Choroid plexus epithelial cell (primary cell): ENCODE measurements at regions not wholly inside any gene's neighbourhood (a gene's known extent, or its start where the extent isn't known, plus 50 kb on each side); places are given as distances from the start of the nearest gene placed in this dataset.

Experiments used
- DNase-seq: peaks from one replicate; pipeline ENCODE4 v3.0.0-alpha.2; 2010; ENCODE audit warnings: low read depth
- H3K4me3 ChIP-seq: 2 replicates; pipeline ENCODE4 v1.5.1; 2011; ENCODE audit warnings: low read depth, mild to moderate bottlenecking, control low read depth, low read length, moderate library complexity
- TF ChIP-seq, protein P1 (sequence below): conservative IDR thresholded peaks from 2 replicates; pipeline ENCODE4 v1.5.1; 2011; ENCODE audit warnings: low read depth, mild to moderate bottlenecking, control low read depth, inconsistent platforms, low read length, moderate library complexity

- TF ChIP-seq, protein P1, sequence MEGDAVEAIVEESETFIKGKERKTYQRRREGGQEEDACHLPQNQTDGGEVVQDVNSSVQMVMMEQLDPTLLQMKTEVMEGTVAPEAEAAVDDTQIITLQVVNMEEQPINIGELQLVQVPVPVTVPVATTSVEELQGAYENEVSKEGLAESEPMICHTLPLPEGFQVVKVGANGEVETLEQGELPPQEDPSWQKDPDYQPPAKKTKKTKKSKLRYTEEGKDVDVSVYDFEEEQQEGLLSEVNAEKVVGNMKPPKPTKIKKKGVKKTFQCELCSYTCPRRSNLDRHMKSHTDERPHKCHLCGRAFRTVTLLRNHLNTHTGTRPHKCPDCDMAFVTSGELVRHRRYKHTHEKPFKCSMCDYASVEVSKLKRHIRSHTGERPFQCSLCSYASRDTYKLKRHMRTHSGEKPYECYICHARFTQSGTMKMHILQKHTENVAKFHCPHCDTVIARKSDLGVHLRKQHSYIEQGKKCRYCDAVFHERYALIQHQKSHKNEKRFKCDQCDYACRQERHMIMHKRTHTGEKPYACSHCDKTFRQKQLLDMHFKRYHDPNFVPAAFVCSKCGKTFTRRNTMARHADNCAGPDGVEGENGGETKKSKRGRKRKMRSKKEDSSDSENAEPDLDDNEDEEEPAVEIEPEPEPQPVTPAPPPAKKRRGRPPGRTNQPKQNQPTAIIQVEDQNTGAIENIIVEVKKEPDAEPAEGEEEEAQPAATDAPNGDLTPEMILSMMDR, result no peak
- DNase-seq, result no peak
- no peak overlapping the region for H3K4me3 ChIP-seq
Observed at GRCh38 chr22:34476762-34477161, 556.5 kb upstream of the LARGE1 start.

DNA sequence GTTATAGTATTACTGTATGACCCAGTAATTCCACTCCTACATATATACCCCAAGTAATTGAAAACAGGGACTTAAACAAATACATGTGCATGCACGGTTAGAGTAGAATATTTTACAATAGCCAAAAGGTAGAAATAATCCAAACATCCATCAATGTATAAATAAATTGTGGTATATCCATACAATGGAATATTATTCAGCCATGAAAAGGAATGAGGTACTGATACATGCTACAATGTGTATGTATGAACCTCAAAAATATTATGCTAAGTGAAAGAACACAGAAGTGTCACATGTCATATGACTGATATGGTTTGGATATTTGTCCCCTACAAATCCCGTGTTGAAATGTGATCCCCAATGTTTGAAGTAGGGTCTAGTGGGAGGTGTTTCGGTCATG, 560.8 kb upstream of the LARGE1 start:
- no peak overlapping the region for H3K4me3 ChIP-seq
- no peak for DNase-seq
- TF ChIP-seq, protein P1, result no peak

GRCh38 chr22:34486381-34486780, 566.1 kb upstream of the LARGE1 start:
- TF ChIP-seq, protein P1, result no peak
- H3K4me3 ChIP-seq, result no peak overlapping the region
- no peak for DNase-seq

- TF ChIP-seq, protein P1, result no peak
- DNase-seq, result no peak
Observed at GRCh38 chr22:34489861-34490260, 569.6 kb upstream of the LARGE1 start.

GRCh38 chr22:34490886-34491285, 570.6 kb upstream of the LARGE1 start:
- no peak for DNase-seq
- TF ChIP-seq, protein P1, result no peak
- H3K4me3 ChIP-seq, result no peak overlapping the region

More at GRCh38 chr22:34489861-34490260, 569.6 kb upstream of the LARGE1 start:
- no peak overlapping the region for H3K4me3 ChIP-seq

GRCh38 chr22:34493486-34493885, 572.5 kb upstream of the ISX start:
- H3K4me3 ChIP-seq, result no peak overlapping the region
- no peak for DNase-seq
- TF ChIP-seq, protein P1, result no peak

GRCh38 chr22:34501366-34501965, 564.5 kb upstream of the ISX start:
- DNase-seq, result no peak
- no peak overlapping the region for H3K4me3 ChIP-seq
- TF ChIP-seq, protein P1, result no peak
